H1 (cell line): ENCODE measurements at regions not wholly inside any gene's neighbourhood (a gene's known extent, or its start where the extent isn't known, plus 50 kb on each side); places are given as distances from the start of the nearest gene placed in this dataset.

ENCODE experiments used
- CTCF ChIA-PET: fragments of 300-600 bp; sonication (Branson Sonifier 250); formaldehyde crosslinking; loops from one replicate; lab custom pipeline; 2021; ENCODE audit not compliant: partially characterized antibody; lab: Charles Lee
- POLR2A ChIA-PET: fragments of 300-600 bp; sonication (Branson Sonifier 250); formaldehyde crosslinking; loops from one replicate; lab custom pipeline; 2021; ENCODE audit warnings: inconsistent platforms; ENCODE audit not compliant: partially characterized antibody; lab: Charles Lee
- DNase-seq, 2 experiments: peaks; one replicate each; pipeline versions ENCODE4 v3.0.0 to v3.0.0-alpha.2; 2010 to 2022; ENCODE audit warnings: low spot score in 2 of 2, low read depth in 1 of 2, mixed read lengths in 1 of 2
- FAIRE-seq: peaks from 2 replicates; lab custom pipeline; 2011; peaks lifted over from hg19 to GRCh38; lab: Jason Lieb, UNC
- H2AFZ ChIP-seq: 2 replicates; pipeline ENCODE4 v1.8.1; 2012; ENCODE audit warnings: low read length, inconsistent platforms
- H2AK5ac ChIP-seq: 2 replicates; pipeline ENCODE4 v1.6.1; 2013; ENCODE audit warnings: low read depth, low read length
- H2BK120ac ChIP-seq: replicated peaks from 2 replicates; pipeline ENCODE3; 2013; ENCODE audit warnings: low read depth, low read length, inconsistent platforms
- H2BK12ac ChIP-seq: 2 replicates; pipeline ENCODE4 v1.6.1; 2013; ENCODE audit warnings: low read depth, low read length
- H2BK15ac ChIP-seq: 2 replicates; pipeline ENCODE4 v1.6.1; 2013; ENCODE audit warnings: low read length
- H2BK20ac ChIP-seq: 2 replicates; pipeline ENCODE4 v1.6.1; 2013; ENCODE audit warnings: low read length
- H2BK5ac ChIP-seq: 2 replicates; pipeline ENCODE4 v1.6.1; 2013; ENCODE audit warnings: low read depth, low read length
- H3K14ac ChIP-seq: 2 replicates; pipeline ENCODE4 v1.6.1; 2013; ENCODE audit warnings: inconsistent platforms; ENCODE audit not compliant: insufficient read length
- H3K18ac ChIP-seq: 2 replicates; pipeline ENCODE4 v1.6.1; 2013; ENCODE audit warnings: low read length; ENCODE audit errors: extremely low read depth
- H3K23ac ChIP-seq: 2 replicates; pipeline ENCODE4 v1.6.1; 2013; ENCODE audit warnings: inconsistent platforms; ENCODE audit not compliant: insufficient read length
- H3K23me2 ChIP-seq: 2 replicates; pipeline ENCODE4 v1.6.1; 2013; ENCODE audit warnings: low read depth, low read length
- H3K27ac ChIP-seq: 2 replicates; pipeline ENCODE4 v1.6.1; 2011; ENCODE audit warnings: low read depth, low read length, inconsistent platforms
- H3K27me3 ChIP-seq, 4 experiments: replicated peaks in 1 of 4; 1 replicate in 1 of 4; 2 replicates in 3 of 4; pipeline versions ENCODE4 v1.6.1 to v1.8.1; 2011 to 2013; ENCODE audit warnings: low read length in 3 of 4, mild to moderate bottlenecking in 3 of 4, inconsistent platforms in 2 of 4, mixed read lengths in 2 of 4, moderate library complexity in 1 of 4; ENCODE audit not compliant: control insufficient read depth in 3 of 4, insufficient read depth in 3 of 4; ENCODE audit errors: extremely low read depth in 1 of 4
- H3K36me3 ChIP-seq, 4 experiments: 2 replicates each; pipeline versions ENCODE4 v1.6.1 to v1.8.1; 2011 to 2013; ENCODE audit warnings: mild to moderate bottlenecking in 4 of 4, low read length in 3 of 4, moderate library complexity in 2 of 4, control low read depth in 1 of 4, inconsistent platforms in 1 of 4; ENCODE audit not compliant: insufficient read depth in 4 of 4, control insufficient read depth in 2 of 4
- H3K4ac ChIP-seq: replicated peaks from 2 replicates; pipeline ENCODE3; 2013; ENCODE audit warnings: low read length, low read depth, mixed read lengths, inconsistent platforms; ENCODE audit not compliant: insufficient read length
- H3K4me1 ChIP-seq, 4 experiments: replicated peaks in 1 of 4; 1 replicate in 1 of 4; 2 replicates in 3 of 4; pipeline versions ENCODE4 v1.6.1 to v1.8.1; 2011 to 2013; ENCODE audit warnings: low read length in 3 of 4, inconsistent platforms in 2 of 4, mixed read lengths in 1 of 4; ENCODE audit not compliant: insufficient read depth in 4 of 4, control insufficient read depth in 3 of 4
- H3K4me2 ChIP-seq, 2 experiments: 2 replicates each; pipeline versions ENCODE4 v1.6.1 to v1.8.1; 2011 to 2013; ENCODE audit warnings: low read depth in 2 of 2, low read length in 2 of 2, control low read depth in 1 of 2, inconsistent platforms in 1 of 2, mild to moderate bottlenecking in 1 of 2; ENCODE audit not compliant: insufficient read depth in 1 of 2
- H3K4me3 ChIP-seq, 4 experiments: fragments of 200-600, 300-600 bp in 1 of 4; sonication (generic), shearing (Covaris generic), sonication (Bioruptor Twin) in 1 of 4; 2 replicates each; pipeline versions ENCODE4 v1.5.1 to v1.8.1; 2011 to 2016; ENCODE audit warnings: low read length in 4 of 4, low read depth in 3 of 4, control low read depth in 2 of 4, inconsistent platforms in 2 of 4, mild to moderate bottlenecking in 2 of 4, mixed read lengths in 1 of 4, moderate library complexity in 1 of 4; ENCODE audit not compliant: insufficient read depth in 2 of 4; ENCODE audit errors: extremely low read depth in 1 of 4
- H3K56ac ChIP-seq: replicated peaks from 2 replicates; pipeline ENCODE3; 2013; ENCODE audit warnings: low read depth, mild to moderate bottlenecking, mixed read lengths, low read length, inconsistent platforms; ENCODE audit not compliant: insufficient read length
- H3K79me1 ChIP-seq: 2 replicates; pipeline ENCODE4 v1.6.1; 2013; ENCODE audit warnings: low read depth, low read length, control low read depth
- H3K79me2 ChIP-seq, 2 experiments: 2 replicates each; pipeline versions ENCODE4 v1.6.1 to v1.8.1; 2012 to 2013; ENCODE audit warnings: low read length in 2 of 2, mild to moderate bottlenecking in 2 of 2, inconsistent platforms in 1 of 2; ENCODE audit not compliant: insufficient read depth in 2 of 2, control insufficient read depth in 1 of 2
- H3K9ac ChIP-seq, 4 experiments: replicated peaks in 1 of 4; 1 replicate in 1 of 4; 2 replicates in 3 of 4; pipeline versions ENCODE4 v1.6.1 to v1.8.1; 2011 to 2013; ENCODE audit warnings: low read depth in 3 of 4, low read length in 3 of 4, control low read depth in 2 of 4, mild to moderate bottlenecking in 2 of 4, moderate library complexity in 2 of 4, inconsistent platforms in 1 of 4; ENCODE audit errors: extremely low read depth in 1 of 4
- H3K9me3 ChIP-seq, 2 experiments: 2 replicates each; pipeline versions ENCODE4 v1.6.1 to v1.8.1; 2012 to 2013; ENCODE audit warnings: mild to moderate bottlenecking in 2 of 2, moderate library complexity in 2 of 2, control low read depth in 1 of 2, inconsistent platforms in 1 of 2, low read depth in 1 of 2, low read length in 1 of 2, mixed read lengths in 1 of 2; ENCODE audit not compliant: insufficient read depth in 2 of 2
- H4K20me1 ChIP-seq, 2 experiments: replicated peaks in 1 of 2; 2 replicates each; pipeline versions ENCODE3 to v1.8.1; 2011 to 2013; ENCODE audit warnings: inconsistent platforms in 2 of 2, low read length in 2 of 2, mild to moderate bottlenecking in 1 of 2; ENCODE audit not compliant: insufficient read depth in 2 of 2, control insufficient read depth in 1 of 2
- H4K5ac ChIP-seq: 2 replicates; pipeline ENCODE4 v1.6.1; 2013; ENCODE audit warnings: low read length, low read depth, mixed read lengths, inconsistent platforms; ENCODE audit not compliant: insufficient read length
- H4K8ac ChIP-seq: 2 replicates; pipeline ENCODE4 v1.8.0; 2013; ENCODE audit warnings: mild to moderate bottlenecking, moderate library complexity, low read length, inconsistent platforms; ENCODE audit not compliant: insufficient read depth; ENCODE audit errors: extremely low read depth
- H4K91ac ChIP-seq: replicated peaks from 2 replicates; pipeline ENCODE3; 2013; ENCODE audit warnings: low read length, mixed read lengths, inconsistent platforms; ENCODE audit not compliant: insufficient read length
- CBX5 ChIP-seq: fragments of 300-800, 300-1000 bp; sonication (generic); IDR thresholded peaks from 2 replicates; pipeline ENCODE4 v1.7.1; 2016; ENCODE audit warnings: antibody characterized with exemption, low read length, low read depth
- CBX8 ChIP-seq: fragments of 300-800, 300-1000 bp; sonication (generic); IDR thresholded peaks from 2 replicates; pipeline ENCODE4 v1.7.1; 2016; ENCODE audit warnings: low read depth, low read length, borderline replicate concordance
- CHD1 ChIP-seq: IDR thresholded peaks from 2 replicates; pipeline ENCODE4 v1.6.1; 2012; ENCODE audit warnings: low read depth, low read length, improper control_type of control experiment
- CTBP2 ChIP-seq: IDR thresholded peaks from 2 replicates; pipeline ENCODE4 v1.7.0; 2011; ENCODE audit warnings: borderline replicate concordance, mild to moderate bottlenecking, moderate library complexity, mixed read lengths, low read length; ENCODE audit not compliant: insufficient read depth, insufficient read length
- CTCF ChIP-seq, 3 experiments: IDR thresholded peaks; 1 replicate in 2 of 3; 2 replicates in 1 of 3; pipeline versions ENCODE4 v1.5.1 to v1.6.1; 2011; ENCODE audit warnings: low read length in 3 of 3, mild to moderate bottlenecking in 3 of 3, inconsistent platforms in 2 of 3, low read depth in 1 of 3, moderate library complexity in 1 of 3; ENCODE audit not compliant: insufficient read depth in 1 of 3; ENCODE audit errors: control extremely low read depth in 1 of 3
- GTF2F1 ChIP-seq: IDR thresholded peaks from 2 replicates; pipeline ENCODE4 v1.6.1; 2012; ENCODE audit warnings: low read depth, low read length, improper control_type of control experiment, borderline replicate concordance
- KDM1A ChIP-seq: fragments of 200-600, 300-600 bp; sonication (generic); IDR thresholded peaks from 2 replicates; pipeline ENCODE4 v1.7.1; 2016; ENCODE audit warnings: mild to moderate bottlenecking, low read length, borderline replicate concordance
- MAX ChIP-seq: IDR thresholded peaks from 2 replicates; pipeline ENCODE4 v1.6.1; 2012; ENCODE audit warnings: inconsistent platforms
- SIX5 ChIP-seq: IDR thresholded peaks from 2 replicates; pipeline ENCODE4 v1.6.1; 2011; ENCODE audit warnings: mild to moderate bottlenecking, low read depth, low read length
- YY1 ChIP-seq: IDR thresholded peaks from 2 replicates; pipeline ENCODE4 v1.6.1; 2011; ENCODE audit warnings: low read depth, mild to moderate bottlenecking, low read length
- WGBS, 2 experiments: shearing (Covaris generic) in 1 of 2; methylation state at CpG; one replicate each; pipeline versions ENCODE4 v1.1.6 to v1.1.7; 2013 to 2015; ENCODE audit warnings: low lambda C conversion rate in 2 of 2, mixed read lengths in 2 of 2, inconsistent platforms in 1 of 2, low coverage in 1 of 2, missing lambda C conversion rate in 1 of 2; ENCODE audit not compliant: insufficient replicate concordance in 2 of 2, insufficient coverage in 1 of 2, insufficient read length in 1 of 2; ENCODE audit errors: extremely low coverage in 1 of 2, missing lambda C conversion rate in 1 of 2; 5-methylcytosine and 5-hydroxymethylcytosine counted together
- TF ChIP-seq, protein P1 (sequence below): IDR thresholded peaks from 2 replicates; pipeline ENCODE4 v1.6.1; 2012; ENCODE audit warnings: inconsistent platforms

DNA sequence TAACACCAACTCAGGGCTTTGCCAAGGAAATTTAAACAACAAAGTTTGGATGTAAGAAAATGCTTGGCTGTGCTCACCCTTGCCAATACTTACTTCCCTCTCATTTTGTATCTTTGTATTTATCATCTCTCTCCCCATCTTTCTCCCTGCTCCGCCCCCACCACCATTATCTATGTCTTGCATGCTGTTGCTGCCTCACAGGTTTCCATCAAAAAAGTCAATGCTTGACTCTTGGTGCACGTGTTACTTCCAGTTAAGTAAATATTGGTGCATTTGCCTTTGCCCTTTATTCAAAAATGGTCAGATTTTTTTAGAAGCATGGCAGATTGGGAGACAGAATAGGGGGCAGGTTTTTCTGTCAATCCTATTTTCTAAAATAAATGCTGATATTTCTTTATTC lies 626.0 kb downstream of the ACTR3B start:
- Histone ChIP-seq H2AK5ac (no peak overlapping the region), H3K23ac (no peak overlapping the region), H3K4me3 (no peak overlapping the region), H4K8ac (no peak overlapping the region), H3K4me2 (no peak overlapping the region), H2AFZ (no peak overlapping the region), H2BK12ac (no peak overlapping the region), H3K23me2 (no peaks in the 10 kb centered on the region), H3K4me1 (peaks cover 0 to 2% (median 0%) of the 10 kb centered on the region in 4 experiments; a peak in 3 of 7 replicates), H3K79me2 (no peaks in the 10 kb centered on the region), H3K14ac (no peak overlapping the region), H3K27me3 (no peaks in the 10 kb centered on the region), H3K27ac (no peak overlapping the region), H2BK5ac (no peak overlapping the region), H4K20me1 (no peaks in the 10 kb centered on the region), H3K18ac (no peak overlapping the region), H3K9me3 (peaks cover 9 to 12% of the 10 kb centered on the region in 2 experiments; a peak in 1 of 4 replicates), H2BK15ac (no peak overlapping the region), H4K91ac (no peak overlapping the region), H3K79me1 (no peaks in the 10 kb centered on the region), H4K5ac (no peak overlapping the region), H3K56ac (no peak overlapping the region), H3K9ac (no peak overlapping the region), H3K36me3 (no peaks in the 10 kb centered on the region), H3K4ac (no peak overlapping the region), H2BK20ac (no peak overlapping the region), H2BK120ac (no peak overlapping the region)
- FAIRE-seq (no peak), DNase-seq (no peak)
- CTCF ChIA-PET, result no interaction called here
- WGBS, 2 experiments, result 52% methylated on average over 2 of the region's 2 CpGs; no CpG with 5 or more reads in 1 of the 2 experiments
- POLR2A ChIA-PET, result no interaction called here
- TF ChIP-seq CBX8 (no peak), CTBP2 (no peak), KDM1A (no peak), SIX5 (no peak), YY1 (no peak), MAX (no peak), CBX5 (no peak), CHD1 (no peak), CTCF (IDR thresholded peaks at IDR 0.05; ENCODE audit: control extremely low read depth in 1 of 3, insufficient read depth in 1 of 3, low read depth in 1 of 3, low read length in 3 of 3) (no peak), GTF2F1 (no peak)
- TF ChIP-seq, protein P1, sequence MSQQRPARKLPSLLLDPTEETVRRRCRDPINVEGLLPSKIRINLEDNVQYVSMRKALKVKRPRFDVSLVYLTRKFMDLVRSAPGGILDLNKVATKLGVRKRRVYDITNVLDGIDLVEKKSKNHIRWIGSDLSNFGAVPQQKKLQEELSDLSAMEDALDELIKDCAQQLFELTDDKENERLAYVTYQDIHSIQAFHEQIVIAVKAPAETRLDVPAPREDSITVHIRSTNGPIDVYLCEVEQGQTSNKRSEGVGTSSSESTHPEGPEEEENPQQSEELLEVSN, result no peak
